ENCODE measurements at regions not wholly inside any gene's neighbourhood (a gene's known extent, or its start where the extent isn't known, plus 50 kb on each side); places are given as distances from the start of the nearest gene placed in this dataset.
"Not testable (repeated sequence)": the region's sequence is repeated elsewhere in the genome, so short reads cannot be mapped to it uniquely, and the experiment has no call there.

DNA sequence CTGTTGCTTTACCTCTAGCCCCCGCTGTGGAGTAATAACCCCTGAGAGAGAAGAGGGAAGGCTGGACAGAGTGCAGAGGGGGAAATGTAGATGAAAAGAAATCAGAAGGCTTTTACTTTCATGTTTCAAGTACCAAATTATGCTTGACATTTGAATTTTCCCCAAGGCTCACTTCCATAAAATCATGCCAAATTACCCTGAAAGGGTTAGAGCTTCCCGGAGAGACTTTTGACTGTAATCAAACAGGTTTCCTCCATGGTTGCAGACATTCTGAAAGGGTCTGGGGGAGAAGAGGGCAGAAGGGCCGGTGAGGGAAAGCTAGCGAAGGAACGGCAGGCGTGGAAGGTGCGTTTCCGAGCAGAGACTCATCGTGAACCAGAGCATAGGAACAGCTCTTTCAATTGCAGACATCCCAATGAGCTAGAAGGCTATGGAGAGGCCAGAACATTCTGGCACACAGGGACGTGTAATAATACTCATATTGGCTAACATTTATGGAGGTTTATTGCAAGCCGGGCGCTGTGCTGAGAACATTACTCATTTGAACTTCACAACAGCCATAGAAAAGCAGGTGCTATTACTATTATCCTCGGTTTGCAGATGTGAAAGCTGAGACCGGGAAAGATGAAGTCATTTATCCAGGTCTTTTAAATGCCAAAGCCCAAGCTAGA is 620.8 kb upstream of the AUTS2 start:
- DNase-seq (ENCODE audit: low read depth): peak; percentile 49

DNA sequence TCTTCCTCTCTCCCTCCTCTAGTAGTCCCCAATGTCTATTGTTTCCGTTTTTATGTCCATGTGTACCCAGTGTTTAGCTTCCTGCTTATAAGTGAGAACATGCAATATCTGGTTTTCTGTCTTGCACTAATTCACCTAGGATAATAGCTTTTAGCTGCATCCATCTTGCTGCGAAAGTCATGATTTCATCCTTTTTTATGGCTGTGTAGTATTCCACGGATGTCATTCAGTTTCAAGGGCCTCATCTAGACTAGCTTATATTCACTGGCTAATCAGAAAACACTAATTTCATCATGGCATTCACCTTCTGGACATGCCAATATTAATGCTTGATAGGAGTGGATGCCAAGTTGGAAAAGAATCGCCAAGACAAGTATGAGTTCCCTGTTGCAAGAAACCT is 619.6 kb upstream of the AUTS2 start:
- DNase-seq (ENCODE audit: low read depth): no peak

DNA sequence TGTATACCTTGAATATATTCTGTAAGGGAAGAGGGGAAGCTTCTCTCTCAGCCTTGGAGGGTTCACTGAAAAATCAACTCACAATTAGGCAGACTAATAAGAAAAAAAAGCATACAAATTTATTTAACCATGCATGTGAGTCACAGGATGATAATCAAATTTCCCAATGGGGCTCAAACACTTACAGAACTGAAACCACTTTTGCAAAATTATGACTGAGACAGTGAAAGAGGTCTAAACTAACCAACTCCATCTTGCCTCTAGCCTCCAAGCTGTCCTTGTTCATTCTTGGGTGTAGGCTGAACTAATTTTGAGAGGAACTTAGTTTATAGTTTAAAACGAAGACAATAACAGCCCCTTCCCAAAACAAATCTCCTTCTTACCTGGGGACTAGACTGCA is 618.3 kb upstream of the AUTS2 start:
- no peak for DNase-seq (ENCODE audit: low read depth)

DNA sequence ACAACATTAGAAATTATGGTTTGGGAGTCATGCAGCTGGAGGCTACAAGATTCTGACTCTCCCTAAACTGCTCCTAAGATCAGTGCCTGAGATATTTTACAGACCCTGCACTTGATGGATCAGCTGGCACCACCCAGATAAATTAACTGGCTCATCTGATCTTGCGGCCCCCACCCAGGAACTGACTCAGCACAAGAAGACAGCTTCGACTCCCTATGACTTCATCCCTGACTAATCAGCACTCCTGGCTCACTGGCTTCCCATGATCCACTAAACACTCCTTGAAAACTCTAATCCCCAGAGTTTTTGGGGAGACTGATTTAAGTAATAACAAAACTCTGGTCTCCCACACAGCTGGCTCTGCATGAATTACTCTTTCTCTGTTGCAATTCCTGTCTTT is 617.8 kb upstream of the AUTS2 start:
- DNase-seq (ENCODE audit: low read depth): not testable (repeated sequence)

DNA sequence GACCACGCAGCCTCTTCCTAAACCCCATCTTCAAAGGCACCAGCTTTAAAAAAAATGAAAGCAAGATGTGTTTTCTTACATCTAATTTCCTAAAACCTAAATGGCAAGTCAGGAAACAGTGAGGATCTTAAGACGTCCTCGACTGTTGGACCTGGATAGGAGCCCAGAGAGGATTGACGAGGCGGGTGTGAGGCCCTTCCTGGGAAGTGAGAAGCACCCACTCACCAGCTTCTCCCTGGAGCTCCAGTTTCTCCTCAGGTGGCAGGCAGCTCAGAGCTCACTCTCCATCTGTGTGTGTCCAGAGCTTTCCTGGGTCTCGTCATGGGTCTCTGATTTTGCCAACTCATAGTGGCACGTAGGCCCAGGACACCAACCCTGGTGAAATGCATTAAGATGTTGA is 614.0 kb upstream of the AUTS2 start:
- no peak for DNase-seq (ENCODE audit: low read depth)

DNA sequence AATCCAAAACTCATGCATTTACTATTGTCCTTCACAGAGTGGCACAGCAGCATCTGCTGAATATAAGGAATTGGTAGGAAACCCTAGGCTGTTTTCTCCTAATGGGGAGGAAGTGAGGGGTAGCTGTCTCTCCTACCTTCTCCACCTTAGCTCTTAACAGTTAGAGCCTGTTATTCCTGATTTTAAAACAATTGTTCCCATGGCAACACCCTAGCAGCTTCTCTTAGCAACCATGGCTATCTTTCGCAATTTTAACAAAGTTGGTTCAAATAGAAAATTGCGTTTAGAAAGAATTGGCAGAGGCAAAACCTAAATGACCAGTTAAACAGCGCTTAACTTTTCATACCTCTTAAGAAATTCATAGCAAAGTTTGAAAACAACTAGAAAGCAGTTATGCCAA is 603.4 kb upstream of the AUTS2 start:
- DNase-seq (ENCODE audit: low read depth): no peak

DNA sequence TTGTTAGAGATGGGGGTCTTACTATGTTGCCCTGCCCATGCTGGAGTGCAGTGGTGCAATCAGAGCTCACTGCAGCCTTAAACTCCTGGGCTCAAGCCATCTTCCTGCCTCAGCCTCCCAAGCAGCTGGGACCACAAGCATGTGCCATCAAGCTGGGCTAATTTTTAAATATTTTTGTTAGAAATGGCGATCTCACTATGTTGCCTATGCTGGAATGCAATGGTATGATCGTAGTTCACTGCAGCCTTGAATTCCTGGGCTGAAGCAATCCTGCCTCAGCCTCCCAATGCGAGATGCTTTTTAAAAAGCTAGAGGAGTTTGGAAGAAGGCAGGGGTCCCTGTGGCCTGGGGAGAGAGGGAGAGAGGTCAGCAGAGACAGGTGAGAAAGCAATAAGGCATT is 600.1 kb upstream of the AUTS2 start:
- no peak for DNase-seq (ENCODE audit: low read depth)

DNA sequence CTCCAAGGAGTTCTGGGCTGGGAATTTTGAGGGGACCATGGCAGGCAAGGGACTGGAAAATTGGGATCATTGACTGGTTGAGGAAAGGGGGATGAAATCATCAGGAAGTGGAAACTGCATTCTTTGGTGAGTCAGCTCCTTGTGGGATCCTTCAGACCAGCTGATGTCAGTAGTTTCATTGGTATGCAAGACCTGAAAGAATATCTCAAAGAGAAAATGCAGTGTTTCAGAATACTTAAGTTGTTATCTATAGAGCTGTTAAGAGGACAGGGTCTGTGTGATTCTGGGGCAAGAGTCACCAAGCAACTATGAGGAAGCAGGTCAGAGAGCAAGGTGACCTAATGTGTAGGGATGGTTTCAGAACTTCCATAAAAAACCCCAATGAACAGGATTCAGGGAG is 595.9 kb upstream of the AUTS2 start:
- DNase-seq (ENCODE audit: low read depth): no peak

DNA sequence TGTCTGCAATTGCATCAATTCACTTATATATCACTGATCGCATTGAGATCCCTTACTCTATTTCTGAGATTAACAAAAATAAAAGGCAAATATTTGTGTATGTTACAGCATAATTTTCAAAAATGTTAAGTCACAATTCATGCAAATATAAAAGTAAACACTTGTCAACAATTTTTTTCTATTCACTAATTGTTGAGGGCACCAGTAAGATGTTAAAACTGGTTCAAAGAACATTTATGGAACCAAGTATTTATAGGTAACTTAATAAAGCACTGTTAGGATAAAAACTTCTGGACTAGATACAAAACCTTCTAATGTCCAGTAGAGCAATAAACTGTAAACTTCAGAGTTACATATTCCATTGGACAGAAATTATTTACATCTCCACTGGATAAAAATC is 586.1 kb upstream of the AUTS2 start:
- no peak for DNase-seq (ENCODE audit: low read depth)

DNA sequence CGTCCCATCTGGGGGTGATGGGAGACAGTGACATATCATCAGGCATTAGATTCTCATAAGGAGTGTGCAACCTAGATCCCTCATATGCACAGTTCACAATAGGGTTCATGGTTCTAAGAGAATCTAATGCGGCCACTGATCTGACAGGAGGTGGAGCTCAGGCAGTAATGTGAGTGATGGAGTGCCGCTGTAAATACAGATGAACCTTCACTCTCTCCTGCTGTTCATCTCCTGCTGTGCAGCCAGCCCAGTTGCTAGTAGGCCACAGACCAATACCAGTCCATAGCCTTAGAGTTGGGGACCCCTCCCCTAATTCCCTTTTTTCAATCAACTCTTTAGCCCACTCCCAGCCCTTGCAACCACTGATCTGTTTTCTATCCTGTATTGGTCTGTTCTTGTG is 581.1 kb upstream of the AUTS2 start:
- no peak for DNase-seq (ENCODE audit: low read depth)

DNA sequence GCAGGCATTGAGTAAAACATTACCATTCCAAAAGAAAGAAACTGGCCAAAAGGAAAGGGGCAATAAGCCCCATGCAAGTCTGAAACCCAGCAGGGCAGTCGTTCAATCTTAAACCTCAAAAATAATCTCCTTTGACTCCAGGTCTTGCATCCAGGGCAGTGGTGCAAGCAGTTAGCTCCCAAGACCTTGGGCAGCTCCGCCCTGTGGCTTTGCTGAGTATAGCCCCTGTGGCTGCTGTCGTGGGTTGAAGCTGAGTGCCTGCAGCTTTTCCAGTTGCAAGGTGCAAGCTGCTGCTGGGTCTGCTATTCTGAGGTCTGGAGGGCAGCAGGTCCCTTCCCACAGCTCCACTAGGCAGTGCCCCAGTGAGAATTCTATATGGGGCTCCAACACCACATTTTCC is 580.1 kb upstream of the AUTS2 start:
- DNase-seq (ENCODE audit: low read depth): no peak

DNA sequence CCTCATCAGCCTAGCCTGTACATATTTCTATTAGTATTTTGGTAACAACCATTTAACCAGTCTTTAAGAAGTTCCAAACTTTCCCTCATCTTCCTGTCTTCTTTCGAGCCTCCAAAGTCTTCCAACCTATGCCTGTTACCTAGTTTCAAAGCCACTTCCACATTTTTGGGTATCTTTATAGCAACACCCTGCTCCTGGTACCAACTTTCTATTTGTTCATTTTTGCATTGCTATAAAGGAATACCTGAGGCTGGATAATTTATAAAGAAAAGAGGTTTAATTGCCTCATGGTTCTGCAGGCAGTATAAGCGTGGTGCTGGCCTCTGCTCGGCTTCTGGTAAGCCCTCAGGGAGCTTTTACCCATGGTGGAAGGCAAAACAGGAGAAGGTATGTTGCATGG is 578.8 kb upstream of the AUTS2 start:
- DNase-seq (ENCODE audit: low read depth): no peak

DNA sequence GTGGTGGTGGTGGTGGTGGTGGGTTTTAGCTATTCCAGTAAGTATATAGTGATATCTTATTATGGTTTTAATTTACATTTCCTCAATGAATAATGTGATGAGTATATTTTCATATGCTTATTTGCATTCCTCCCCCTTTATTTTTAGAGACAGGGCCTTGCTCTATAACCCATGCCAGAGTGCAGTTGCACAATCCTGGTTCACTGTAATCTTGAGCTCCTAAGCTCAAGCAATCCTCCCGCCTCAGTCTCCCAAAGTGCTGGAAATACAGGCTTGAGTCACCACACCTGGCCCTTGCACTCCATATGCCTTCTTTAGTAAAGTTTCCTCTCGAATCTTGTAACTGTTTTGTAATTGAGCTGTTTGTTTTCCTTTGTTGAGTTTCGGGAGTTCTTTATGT is 577.7 kb upstream of the AUTS2 start:
- no peak for DNase-seq (ENCODE audit: low read depth)

DNA sequence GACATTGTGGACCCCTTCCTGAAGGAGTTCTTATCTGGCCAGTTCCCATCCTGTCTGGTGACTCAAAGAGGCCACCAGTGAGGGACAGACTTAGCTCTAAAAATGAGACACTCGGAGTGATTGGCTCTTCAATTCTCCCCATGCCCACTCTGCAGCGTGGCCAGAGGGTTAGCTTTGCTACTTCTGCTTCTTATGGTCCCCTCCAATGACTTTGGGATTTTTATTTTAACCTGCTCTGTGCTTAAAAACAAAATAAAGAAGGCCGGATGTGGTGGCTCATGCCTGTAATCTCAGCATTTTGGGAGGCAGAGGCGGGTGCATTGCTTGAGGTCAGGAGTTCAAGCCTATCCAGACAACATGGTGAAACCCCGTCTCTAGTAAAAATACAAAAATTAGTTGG is 573.0 kb upstream of the AUTS2 start:
- no peak for DNase-seq (ENCODE audit: low read depth)

DNA sequence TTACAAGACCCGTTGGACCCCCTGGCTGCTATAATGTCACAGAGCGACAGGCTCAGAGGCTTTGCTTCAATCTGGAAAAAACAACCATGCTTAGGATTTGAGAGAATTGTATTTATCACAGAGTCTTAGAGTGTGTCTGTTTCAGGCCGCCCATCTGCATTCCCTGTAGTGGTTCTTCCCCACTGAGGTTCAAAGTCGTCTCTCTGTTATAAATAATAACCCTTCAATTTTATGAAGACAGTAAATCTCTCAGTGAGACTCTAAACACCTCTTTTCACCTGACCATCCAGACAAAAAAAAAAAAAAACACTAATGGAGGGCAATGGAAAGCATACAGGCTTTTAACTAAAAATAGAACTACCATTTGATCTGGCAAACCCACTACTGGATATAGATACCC is 565.4 kb upstream of the AUTS2 start:
- DNase-seq (ENCODE audit: low read depth): no peak

DNA sequence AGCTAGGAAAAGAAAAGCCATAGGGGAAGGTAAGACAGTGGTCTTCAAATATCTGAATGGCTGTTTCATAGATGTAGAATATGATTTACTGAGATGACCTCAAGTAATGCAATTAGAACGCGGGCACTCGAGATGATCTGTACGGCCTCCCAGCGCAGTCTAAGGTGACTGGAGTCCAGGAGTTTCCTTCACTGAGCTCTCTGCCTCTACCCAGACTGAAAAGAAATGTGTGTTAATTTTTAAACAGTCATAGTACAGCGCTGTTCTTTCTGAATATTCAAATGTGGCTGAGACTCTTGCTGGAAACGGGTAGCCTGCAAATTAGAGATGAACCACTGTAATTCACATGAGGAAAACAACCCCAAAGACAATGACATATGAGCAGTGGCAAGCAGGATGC is 562.4 kb upstream of the AUTS2 start:
- DNase-seq (ENCODE audit: low read depth): no peak

DNA sequence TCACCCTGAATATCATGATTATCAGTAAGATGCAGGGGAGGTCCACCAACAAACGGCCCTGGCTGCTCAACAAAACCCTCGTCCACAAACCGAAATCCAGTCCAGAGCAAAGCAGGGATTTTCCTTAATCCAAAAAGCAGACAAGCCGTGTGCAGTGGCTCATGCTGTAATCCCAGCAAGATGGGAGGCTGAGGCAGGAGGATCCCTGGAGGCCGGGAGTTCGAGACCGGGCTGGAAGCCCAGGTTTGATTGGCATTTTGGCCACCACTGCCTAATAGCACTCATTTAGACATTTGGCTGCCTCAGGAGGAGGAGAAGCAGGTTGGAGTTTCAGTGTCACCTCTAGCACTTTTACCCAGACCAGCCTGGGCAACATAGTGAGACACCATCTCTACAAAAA is 562.0 kb upstream of the AUTS2 start:
- DNase-seq (ENCODE audit: low read depth): no peak

DNA sequence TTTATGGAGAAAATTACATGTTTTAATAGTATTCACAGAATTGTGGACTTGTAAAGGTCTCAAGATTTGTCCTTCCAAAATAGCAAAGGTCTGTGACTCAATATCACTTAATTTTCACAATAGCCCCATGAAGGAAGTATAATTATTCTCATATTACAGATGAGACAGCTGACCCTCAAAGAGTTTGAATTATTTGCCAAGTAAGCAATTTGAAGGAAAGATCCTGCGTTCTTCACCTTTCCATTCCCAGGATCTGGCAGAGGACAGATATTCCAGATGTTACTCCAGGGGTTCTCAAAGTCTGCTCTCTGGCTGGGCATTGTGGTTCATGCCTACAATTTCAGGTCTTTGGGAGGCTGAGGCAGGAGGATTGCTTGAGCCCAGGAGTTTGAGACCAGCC is 559.4 kb upstream of the AUTS2 start:
- no peak for DNase-seq (ENCODE audit: low read depth)

DNA sequence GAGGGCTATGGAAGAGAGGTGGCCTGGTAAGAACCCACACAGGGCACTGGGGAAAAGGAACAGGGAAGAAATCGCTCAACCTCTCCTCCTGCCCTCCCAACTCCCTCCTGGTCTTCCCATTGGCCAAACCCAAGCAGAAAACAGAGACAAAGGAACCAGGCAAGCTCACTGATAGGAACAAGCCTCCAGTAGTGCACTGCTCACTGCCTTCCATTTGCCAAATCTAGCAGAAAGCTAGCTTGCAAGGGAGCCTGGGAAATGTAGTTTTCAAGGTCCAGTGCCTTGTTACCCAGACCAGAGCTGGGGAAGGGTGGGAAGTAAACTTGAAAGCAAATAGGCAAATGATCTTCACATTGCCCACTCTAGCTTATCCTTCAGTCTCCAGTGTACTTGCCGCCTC is 556.1 kb upstream of the AUTS2 start:
- no peak for DNase-seq (ENCODE audit: low read depth)

DNA sequence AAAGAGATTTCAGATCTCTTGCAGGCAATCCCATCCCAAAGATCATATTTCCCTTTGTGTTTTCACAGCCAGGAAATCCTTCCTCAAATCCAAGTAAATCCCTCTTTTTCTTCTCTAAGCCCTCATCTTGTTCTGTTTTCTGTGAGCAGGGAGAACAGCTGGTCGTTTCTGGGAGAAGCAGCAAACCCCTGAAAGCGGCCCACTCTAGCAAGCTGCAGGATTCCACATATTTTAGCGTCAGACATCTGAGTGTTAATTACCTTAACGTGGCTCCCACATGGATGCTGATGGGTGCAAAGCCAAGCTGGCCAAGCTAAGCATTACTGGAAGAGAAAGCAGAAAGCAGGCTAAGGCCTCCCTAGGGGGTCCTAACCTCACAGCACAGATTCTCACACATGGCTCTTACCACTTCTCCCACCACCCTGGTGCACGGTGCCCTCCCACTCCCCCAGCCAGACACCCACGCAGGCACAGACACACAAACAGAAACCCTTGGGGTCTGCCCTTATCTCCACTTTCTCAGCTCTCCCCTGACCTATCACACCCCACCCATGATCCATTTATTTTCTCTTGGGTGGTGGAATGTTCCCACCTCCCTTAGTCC is 551.0 kb upstream of the AUTS2 start:
- peak; percentile 5 for DNase-seq (ENCODE audit: low read depth)

DNA sequence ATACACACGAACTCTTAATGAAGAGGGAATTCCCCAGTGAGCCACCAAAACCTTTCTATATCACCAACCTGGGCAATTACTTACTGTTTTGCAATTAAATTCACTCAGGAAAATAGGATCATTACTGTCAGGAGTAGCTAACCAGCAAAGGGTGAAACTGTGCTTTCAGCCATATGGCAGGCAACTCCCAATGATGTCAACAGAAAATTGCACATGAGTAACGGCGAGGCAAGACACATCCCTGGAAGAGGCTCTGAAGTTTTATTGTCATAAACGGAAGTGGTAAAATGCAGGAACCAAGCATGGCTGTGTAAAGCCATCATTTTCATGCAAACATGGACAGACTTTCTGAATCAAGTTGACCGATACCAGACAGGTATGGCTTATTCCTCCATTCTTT is 548.9 kb upstream of the AUTS2 start:
- peak; percentile 4 for DNase-seq (ENCODE audit: low read depth)

DNA sequence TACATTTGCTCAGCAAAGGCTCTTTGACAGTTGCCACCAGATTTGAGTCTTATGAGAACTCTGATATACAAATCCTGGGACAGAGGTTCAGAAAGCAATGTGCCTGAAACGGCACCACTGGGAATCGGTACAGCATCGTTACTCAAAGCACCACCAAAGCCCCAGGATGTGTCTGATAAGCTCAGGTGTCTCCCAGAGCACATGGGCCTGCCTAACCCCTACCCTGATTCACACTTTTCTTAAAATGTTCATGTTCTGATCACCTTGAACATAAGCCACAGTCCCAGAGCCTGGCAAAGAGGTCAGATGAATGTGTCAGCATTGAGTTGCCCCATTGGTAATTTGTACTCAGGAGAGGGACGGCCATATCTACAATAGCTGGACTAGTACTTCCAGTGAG is 545.8 kb upstream of the AUTS2 start:
- DNase-seq (ENCODE audit: low read depth): no peak

DNA sequence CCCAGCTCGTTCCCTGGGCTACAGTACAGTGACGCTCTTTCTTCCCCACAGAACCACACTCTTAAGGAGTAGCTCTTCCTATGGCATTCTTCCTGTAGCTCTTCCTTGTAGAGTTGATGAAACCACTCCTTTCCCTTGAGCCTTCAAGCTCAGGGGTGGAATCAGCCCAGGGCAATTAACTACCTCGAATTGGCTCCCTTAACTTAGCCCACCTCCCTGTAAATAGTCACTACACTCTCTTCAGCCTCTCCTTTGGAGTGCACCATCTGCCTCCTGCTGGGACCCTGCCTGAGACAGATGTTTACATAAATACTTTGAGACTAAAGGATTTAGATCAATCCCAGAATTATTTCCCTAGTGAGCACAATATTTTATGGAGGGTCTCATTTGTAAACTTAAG is 537.8 kb upstream of the AUTS2 start:
- DNase-seq (ENCODE audit: low read depth): no peak

Data from forelimb muscle (tissue), 1 donor.